Caki2 (cell line): ENCODE measurements at regions not wholly inside any gene's neighbourhood (a gene's known extent, or its start where the extent isn't known, plus 50 kb on each side); places are given as distances from the start of the nearest gene placed in this dataset.

Experiments used
- DNase-seq: peaks from one replicate; pipeline ENCODE4 v3.0.0-alpha.2; 2015; ENCODE audit warnings: low read depth
- in situ Hi-C: cut with HindIII; loops from 2 replicates; pipeline ENCODE4 v1.10.0; 2016; ENCODE audit warnings: low sequenced_read_pairs, low pct_unique_long_range_greater_than_20kb, mixed read lengths

DNA sequence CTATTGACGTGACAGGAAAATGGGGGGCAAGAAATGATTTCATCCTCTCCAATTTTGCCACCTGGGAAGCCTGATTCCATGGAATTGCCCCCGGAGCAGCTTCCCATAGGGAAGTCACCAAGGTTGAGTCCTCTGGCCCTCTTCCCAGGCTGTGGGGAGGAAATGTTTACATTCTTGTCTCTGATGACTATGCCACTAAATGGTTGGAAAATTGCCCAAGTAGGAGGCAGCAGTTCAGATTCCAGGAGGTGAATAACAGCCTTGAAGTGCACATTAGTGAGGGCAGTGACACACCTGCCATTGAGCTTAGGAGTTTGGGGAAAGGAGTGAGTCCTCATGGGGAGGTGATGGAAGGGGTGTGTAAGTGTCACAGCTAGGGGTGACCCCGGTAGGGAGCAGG lies 449.2 kb upstream of the DCC start:
- in situ Hi-C loops = no loop called here
- DNase-seq = peak; percentile 80

DNA sequence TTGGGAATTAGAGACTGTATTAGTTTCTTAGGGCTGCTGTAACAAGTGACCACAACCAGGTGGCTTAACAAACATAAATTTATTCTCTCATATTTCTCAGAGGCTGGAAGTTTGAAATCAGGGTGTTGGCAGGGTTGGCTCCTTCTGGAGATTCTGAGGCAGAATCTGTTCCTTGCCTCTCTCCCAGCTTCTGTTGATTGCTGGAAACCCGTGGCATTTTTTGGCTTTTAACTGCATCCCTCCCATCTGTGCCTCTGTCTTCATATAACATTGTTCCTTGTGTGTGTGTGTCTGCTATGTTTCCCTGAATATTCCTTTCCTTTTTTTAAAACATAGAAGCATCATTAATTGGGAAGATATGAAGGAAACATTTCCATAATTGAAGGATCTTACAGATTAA lies 448.1 kb upstream of the DCC start:
- no peak for DNase-seq
- in situ Hi-C loops = no loop called here

DNA sequence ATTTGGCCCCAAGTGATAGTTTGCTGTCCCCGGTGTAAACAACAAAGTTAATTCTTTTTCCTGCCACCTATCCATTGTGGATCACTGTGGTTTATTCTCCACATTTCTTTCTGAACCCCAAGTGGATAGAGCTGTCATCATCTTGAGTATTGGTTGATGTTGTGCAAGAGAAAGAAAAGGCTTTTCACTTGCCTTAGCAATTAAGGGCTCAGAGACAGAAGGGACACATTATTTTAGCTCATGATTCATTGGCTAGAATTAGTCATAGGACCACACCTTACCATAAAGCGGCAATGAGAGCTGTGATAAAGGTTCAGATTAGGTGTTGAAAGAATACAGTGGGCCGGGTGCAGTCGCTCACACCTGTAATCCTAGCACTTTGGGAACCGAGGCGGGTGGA lies 442.1 kb upstream of the DCC start:
- in situ Hi-C loops = no loop called here
- no peak for DNase-seq

DNA sequence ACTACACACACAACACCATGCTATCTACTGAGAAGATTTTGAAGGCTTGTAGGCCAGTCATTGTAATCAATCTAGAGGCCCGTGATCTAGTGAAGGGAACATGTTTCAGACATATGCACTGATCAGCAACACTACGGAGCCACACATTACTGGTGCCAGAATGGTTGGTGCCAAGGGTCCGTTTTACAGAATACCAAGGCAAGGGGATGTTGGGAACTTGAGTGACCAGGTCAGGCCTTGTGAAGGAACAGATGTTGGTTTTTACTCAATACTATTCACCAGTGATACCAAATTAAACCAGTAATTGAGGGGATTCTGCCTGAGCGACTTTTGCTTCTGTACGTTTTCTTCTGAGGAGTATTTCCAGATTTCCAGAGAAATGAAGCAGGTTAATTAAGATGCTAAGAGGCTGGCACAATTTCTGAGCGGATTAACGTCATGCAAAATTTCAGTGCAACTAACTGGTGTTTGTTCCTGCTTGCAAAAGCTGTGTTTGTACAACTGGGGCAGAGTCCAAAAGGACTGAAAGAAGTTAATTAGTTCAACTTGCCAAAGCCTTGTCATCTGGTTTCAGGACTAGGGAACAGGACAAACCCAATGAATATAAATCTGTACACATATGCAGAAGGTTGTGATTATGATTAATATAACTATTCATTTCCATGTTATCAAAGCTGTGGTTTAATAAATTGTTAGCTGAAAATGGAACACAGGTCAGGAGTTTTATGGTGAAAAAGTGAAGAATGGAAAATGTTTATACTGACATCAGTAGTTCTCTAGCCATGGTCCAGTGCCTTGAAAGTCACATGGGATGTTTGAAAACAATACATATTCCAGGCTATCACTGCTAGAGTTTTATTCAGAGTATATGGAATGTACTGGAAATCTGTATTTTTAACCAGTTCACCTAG lies 432.1 kb upstream of the DCC start:
- in situ Hi-C loops = no loop called here
- no peak for DNase-seq

DNA sequence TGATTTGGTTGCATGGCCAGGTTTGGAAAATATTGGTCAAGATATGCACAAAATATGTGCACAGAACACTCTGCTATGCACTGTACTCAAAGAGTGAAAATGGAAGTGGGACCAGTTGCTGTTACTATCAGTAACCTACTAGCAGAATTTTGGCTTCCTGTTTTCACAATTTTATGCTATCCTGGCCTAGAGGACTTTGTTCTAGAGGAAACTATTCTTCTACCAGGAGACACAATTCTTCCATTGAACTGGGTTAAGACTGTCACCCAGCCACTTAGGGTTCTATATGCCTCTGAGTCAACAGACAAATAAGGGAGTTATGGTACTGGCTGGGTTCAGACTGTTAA lies 431.4 kb upstream of the DCC start:
- DNase-seq = no peak
- in situ Hi-C loops = no loop called here

DNA sequence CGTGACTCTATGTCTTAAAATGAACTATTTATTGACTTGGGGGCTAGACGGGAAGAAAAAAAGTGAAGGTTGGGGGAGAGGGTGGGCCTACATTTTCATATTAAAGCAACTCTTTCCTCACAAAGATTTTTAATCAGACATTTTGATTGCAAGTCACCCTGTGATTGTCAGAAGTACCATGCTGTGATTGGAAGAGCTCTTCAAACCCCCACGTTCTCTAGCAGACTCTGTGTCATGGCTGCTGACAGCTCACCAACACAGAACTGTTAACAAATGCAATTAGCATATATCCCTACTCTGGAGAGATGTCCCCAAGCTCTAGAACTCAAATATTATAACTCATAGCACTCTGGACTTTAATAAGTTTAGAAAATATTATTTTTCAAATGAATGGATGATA lies 428.4 kb upstream of the DCC start:
- no peak for DNase-seq
- in situ Hi-C loops = no loop called here

DNA sequence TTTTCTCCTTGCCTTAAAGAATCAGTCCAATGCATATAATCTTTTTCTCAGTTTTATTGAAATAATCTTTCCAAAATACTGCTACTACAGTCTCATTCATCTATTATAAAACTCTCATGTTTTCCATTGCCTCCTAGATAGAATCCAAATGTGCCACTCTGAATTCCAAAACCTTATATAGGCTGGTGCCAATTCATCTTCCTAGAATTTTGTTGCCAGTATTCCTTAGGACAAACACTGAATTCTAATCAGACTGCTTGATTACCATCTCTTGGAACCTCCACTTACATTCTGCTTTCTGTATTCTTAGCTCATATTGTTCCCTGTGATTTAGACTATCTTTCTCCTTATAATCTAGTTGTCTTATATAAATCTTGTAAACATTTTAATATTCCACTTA lies 427.6 kb upstream of the DCC start:
- in situ Hi-C loops = no loop called here
- DNase-seq = no peak

DNA sequence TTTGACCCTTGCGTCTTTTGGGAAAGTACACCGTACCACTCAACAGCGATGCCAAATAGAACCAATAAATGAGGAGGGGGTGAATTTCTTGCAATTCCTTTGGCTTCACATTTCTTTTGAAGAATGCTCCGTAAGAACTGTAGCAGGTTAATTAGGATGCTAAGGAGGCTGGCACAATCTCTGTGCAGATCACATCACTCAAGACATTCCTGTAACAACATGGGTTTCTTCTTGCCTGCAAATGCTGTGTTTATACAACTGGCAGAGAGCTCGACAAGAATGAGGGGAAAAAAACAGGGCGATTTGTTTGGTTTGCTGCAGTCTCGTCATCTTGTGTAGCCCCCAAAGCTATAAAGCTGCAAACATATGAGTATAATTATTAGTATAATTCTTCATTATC lies 424.8 kb upstream of the DCC start:
- in situ Hi-C loops = no loop called here
- no peak for DNase-seq

DNA sequence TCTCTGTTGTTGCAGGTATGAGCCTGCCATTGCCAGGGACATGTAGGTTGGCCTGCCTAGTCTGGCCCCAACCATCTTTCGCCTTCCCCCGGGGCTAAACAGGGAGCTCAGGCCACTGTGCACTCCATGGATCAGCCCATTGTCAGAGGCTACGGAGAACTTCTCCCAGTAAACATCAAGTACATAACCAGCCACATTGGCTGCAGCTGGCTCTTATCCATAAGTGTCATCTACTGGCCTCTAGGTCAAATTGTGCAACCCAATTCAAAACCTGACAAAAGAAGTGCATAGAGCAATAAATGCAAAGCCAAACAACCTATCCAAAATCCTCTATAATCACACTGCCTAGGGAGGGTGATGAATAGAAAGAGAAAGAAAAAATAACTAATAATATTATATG lies 418.1 kb upstream of the DCC start:
- in situ Hi-C loops = no loop called here
- DNase-seq = no peak

DNA sequence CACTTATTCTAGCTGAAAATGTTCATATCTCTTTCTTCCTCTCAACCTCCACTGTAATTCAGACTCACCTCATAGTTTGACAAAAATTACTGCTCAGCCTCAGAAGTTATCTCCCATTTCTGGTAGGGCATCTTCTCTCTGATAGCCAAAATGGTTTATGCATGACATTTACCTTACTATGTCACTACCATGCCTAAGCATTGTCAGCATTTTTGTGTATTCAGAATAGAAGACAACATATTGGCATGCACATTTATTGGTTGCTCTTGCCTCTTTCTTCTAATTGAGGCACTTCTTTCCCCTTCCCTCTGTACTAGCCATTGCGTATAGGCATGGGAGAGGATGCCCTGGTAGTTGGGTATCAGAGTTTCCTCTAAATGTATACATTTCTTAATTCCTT lies 406.1 kb upstream of the DCC start:
- DNase-seq = no peak
- in situ Hi-C loops = no loop called here

DNA sequence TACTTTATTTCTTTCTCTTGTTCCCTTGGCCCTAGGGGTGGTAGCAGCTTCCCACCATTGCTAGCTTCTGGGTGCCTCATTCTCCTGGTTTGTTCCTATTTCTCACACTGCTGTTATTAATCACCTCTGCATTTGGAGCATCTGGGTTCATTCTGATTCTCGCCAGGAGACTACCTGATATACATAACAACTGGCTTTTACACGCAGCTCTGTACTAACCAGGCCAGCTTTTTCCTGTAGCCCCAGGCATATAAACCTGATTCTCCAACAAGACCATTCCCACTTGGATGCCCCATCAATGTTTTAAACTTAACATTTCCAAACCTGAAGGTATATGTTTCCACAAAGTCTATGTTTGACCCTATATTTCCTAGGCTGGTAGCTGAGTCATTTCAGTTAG lies 403.9 kb upstream of the DCC start:
- in situ Hi-C loops = no loop called here
- DNase-seq = no peak

DNA sequence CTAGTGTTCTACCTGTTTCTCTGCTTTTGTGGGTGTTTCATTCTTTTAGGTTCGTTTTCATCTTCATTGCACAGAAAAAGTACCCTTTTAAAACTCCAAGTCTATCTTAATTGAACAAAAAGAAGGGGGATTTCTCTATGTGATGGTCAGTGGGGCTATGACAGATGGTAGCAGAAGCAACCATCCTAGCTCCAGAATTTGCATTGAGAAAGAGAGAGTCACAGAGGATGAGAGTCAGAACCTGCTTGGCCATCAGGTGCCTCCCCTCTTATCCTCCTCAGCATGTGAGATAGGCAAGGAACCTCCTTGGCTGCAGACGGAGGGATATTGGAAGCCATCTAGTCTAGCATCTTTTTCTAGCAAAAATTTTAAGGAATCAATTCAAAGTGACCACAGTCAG lies 398.0 kb upstream of the DCC start:
- DNase-seq = no peak
- in situ Hi-C loops = no loop called here

DNA sequence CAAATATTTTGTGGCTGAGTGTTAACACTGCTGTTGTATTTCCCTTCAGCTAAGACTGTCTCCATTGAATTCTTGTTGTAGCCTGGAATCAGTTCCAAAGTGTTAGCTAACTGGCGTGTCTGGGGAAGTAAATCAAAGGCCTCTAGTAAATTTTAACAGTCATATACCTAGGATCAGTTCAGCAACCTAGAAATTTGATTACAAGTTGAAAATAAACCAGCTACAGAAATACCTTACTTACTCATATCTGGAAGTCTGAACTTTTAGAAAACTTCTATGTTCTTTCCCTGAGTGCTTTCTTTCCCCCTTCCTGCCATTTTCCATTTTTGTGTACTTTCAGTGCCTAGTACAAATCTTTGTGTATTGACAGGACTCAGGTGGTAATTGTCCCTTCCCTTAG lies 396.7 kb upstream of the DCC start:
- DNase-seq = no peak
- in situ Hi-C loops = no loop called here

DNA sequence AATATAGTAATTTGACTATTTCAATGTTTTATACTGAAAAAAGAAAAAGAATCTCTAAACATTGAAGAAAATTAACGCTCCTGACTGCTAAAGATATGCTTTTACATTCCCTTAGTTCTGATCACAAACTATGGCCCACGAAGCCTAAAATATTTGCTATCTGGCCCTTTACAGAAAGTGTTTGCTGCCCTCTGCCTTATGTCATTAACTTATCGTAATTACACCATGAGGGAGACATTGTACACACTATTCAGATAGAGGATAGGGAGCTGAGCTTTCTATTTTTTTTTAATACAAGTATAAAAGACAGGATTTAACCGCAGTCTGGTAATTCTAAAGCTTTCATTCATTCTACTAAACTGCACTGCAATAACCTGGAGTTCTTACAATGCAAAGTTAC lies 393.1 kb upstream of the DCC start:
- no peak for DNase-seq
- in situ Hi-C loops = no loop called here

DNA sequence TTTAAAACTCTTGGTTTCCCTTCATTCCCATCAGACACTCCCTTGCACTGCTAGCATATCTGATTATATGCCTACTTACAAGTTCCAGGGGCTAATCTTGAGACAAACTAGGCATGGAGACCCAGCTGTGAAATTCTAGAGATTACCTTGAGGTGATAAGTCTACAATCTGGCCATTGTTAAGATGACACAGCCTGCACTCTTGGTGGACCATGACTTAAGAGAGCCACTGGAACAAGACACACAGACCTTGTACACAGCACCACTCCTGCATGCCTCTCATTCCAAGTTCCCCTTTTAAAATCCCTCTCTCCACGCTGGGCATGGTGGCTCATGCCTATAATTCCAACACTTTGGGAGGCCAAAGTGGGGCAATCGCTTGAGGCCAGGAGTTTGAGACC lies 387.2 kb upstream of the DCC start:
- in situ Hi-C loops = no loop called here
- DNase-seq = no peak

DNA sequence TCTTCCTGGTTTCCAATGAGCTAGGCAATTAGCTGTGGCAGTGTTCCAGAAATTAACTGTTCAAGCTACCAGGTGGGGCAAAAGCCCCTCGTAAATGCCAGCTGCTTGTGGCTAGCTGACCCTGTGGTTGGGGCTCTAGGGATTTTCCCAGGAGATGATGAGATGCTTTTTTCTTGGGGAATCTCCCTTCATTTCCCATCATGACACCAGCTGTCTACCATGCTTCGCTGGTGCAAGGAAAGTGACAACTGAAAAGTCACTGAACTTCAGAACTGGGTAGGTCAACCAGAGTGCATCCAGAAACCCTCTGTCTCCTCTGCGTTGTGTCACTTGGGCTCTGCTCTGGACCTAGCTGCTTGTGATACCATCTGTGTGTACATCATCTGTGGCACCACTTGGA lies 386.5 kb upstream of the DCC start:
- peak; percentile 36 for DNase-seq
- in situ Hi-C loops = no loop called here

DNA sequence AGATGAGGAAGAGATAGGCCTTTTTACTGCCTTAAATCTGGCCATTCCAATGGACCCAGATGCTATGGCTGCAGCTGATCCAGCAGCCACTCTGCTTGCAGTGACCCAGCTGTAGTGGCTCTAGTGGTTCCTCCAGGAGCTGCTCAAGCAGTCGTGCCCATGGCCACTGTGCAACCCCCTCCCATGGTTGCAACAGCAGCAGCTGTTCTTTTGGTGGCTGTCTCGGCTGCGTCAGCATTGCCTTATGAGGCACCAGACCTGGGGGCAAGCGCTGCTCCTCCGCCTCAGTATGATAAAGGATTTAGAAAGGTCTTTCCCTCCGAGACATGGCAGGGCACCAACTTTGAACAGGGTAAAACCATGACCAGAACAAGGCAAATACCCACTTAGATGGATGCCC lies 384.9 kb upstream of the DCC start:
- DNase-seq = no peak
- in situ Hi-C loops = no loop called here

DNA sequence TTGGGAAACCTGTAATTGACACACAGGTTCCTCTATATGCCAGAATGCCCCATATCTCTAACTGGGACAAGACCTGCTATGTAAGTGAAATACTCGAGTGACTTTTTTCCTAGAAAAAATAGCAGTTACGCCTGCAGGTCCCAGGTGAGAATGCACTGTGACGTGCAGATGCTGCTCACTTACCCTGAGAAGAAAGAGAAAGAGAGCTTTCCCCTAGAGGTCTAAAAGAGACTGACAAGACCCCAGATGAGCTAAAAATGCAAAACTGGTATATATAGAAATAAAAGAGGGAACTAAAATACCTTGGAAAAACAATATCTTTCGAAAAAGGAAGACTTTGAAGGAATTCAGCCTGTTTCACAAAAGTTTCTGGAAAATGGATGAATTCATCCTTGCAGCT lies 383.0 kb upstream of the DCC start:
- in situ Hi-C loops = no loop called here
- no peak for DNase-seq

DNA sequence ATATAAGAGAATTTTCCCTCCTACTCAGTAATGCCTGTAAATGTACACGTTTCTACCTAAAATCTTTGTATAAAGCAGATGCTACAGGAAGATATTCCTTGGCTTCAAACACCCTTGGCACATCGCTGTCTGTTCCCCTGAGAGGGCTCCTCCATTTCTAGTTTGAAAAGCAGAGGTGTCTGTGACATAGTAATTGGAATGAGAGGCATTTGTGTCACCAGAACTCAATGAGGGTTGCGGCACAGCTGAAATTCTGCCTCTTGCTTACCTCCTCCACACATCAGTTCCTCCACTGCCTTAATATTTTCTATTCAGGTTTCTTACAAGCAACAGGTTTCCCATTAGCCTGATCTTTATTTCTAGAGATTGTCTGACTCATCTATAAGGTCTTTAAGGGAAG lies 359.9 kb upstream of the DCC start:
- in situ Hi-C loops = no loop called here
- no peak for DNase-seq

DNA sequence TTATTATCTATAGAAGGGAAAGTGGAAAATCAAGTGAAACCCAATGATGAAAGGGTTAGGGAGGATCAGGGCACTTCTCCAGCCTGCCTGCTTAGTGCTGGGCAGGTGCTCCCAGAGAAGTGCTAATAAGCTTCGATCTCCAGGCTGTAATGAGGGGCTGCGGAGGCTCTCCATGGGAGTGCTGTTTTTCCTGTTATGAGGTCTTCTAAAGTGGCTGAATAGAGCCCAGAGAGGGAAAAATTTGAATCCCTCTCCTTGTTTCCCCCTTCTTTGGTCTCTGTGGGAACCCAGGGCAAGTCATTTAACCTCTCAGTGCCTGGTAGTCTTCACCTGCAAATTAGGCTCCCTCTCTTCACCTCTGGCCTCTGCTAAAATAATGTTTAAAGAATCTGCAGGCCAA lies 351.7 kb upstream of the DCC start:
- DNase-seq = no peak
- in situ Hi-C loops = no loop called here

DNA sequence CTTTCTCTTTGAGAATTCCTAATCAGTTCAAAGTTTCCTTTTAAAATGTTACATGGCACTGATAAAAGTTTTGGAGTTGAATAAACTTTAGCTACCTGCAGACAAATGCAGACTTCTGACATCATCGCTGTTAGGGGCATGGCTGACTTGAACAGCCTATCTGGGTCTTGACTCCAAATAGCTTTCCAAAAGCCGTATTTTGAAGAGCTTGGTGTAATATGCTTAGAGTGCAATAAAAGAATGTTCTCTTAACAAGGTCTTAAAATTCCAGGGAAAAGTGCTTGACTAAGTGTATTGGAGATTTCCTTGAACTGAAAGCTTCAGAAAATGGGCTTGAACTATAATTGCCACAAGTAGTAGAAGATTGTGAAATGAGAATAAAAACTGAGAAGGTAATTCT lies 342.9 kb upstream of the DCC start:
- in situ Hi-C loops = no loop called here
- no peak for DNase-seq
